ENCODE measurements at regions not wholly inside any gene's neighbourhood (a gene's known extent, or its start where the extent isn't known, plus 50 kb on each side); places are given as distances from the start of the nearest gene placed in this dataset.
A peak's percentile ranks its signal among the peaks of the same experiment; 100 is the strongest.

DNA sequence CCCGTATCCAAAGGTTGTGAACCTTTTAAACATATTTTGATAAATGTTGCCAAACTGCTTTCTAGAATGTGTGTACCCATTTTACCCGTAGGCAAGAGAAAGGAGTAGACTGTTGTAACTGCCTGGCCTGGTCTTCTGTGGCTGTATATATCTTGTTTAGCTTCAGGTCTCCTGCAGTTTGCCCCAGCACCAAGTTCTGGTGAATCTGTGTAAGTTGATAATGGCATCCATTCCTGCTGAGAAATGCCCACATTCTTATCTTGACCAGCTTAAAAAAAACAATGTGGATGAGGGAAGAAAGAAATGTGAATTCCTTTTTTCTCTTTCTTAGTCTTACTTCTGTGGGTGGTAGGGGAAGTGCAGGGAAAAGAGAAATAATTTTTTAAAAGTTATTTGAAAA, 53.3 kb upstream of the TLE3 start:
- no peaks in the 10 kb centered on the region for H3K9me3 ChIP-seq
- intact Hi-C loops (cut with DNase I) = no loop called here
- H3K4me3 ChIP-seq = no peak overlapping the region
- no peak for TF ChIP-seq POLR2A (IDR thresholded peaks at IDR 0.05)
- TF ChIP-seq, protein P1, sequence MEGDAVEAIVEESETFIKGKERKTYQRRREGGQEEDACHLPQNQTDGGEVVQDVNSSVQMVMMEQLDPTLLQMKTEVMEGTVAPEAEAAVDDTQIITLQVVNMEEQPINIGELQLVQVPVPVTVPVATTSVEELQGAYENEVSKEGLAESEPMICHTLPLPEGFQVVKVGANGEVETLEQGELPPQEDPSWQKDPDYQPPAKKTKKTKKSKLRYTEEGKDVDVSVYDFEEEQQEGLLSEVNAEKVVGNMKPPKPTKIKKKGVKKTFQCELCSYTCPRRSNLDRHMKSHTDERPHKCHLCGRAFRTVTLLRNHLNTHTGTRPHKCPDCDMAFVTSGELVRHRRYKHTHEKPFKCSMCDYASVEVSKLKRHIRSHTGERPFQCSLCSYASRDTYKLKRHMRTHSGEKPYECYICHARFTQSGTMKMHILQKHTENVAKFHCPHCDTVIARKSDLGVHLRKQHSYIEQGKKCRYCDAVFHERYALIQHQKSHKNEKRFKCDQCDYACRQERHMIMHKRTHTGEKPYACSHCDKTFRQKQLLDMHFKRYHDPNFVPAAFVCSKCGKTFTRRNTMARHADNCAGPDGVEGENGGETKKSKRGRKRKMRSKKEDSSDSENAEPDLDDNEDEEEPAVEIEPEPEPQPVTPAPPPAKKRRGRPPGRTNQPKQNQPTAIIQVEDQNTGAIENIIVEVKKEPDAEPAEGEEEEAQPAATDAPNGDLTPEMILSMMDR (IDR thresholded peaks at IDR 0.05) = no peak
- H3K36me3 ChIP-seq = no peaks in the 10 kb centered on the region
- no peak for DNase-seq
- ATAC-seq = no peak
- WGBS, 4 donors = 91 to 95% (median 92%) methylated on average over 2 of the region's 2 CpGs
- H3K27me3 ChIP-seq = peaks cover 0 to 7% (median 0%) of the 10 kb centered on the region in 9 donors
- peaks cover 0 to 54% (median 29%) of the 10 kb centered on the region in 12 donors for H3K4me1 ChIP-seq
- peak overlapping the region in 1 of 12 donors; percentile 73 for H3K27ac ChIP-seq

DNA sequence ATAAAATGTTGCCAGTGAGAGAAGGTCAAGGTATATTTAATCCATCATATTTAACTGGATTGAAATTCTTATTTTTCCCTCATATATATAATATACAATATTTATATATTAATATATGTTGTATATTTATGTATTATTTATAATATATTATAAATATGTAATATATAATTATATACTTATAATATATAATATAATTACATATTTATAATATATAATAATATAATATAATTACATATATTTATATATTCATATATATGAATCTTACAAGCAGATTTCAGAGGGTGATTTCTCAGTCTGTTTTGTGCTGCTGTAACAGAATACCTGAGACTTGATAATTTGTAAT, 52.7 kb upstream of the TLE3 start:
- H3K27ac ChIP-seq = no peak overlapping the region
- no peak overlapping the region for H3K4me3 ChIP-seq
- intact Hi-C loops (cut with DNase I) = no loop called here
- no peak for TF ChIP-seq POLR2A (IDR thresholded peaks at IDR 0.05)
- TF ChIP-seq, protein P1 (IDR thresholded peaks at IDR 0.05) = no peak
- no peaks in the 10 kb centered on the region for H3K36me3 ChIP-seq
- H3K9me3 ChIP-seq = no peaks in the 10 kb centered on the region
- H3K4me1 ChIP-seq = peaks cover 0 to 48% (median 24%) of the 10 kb centered on the region in 12 donors
- DNase-seq (no peak), ATAC-seq (no peak)
- H3K27me3 ChIP-seq = peaks cover 0 to 7% (median 0%) of the 10 kb centered on the region in 9 donors

DNA sequence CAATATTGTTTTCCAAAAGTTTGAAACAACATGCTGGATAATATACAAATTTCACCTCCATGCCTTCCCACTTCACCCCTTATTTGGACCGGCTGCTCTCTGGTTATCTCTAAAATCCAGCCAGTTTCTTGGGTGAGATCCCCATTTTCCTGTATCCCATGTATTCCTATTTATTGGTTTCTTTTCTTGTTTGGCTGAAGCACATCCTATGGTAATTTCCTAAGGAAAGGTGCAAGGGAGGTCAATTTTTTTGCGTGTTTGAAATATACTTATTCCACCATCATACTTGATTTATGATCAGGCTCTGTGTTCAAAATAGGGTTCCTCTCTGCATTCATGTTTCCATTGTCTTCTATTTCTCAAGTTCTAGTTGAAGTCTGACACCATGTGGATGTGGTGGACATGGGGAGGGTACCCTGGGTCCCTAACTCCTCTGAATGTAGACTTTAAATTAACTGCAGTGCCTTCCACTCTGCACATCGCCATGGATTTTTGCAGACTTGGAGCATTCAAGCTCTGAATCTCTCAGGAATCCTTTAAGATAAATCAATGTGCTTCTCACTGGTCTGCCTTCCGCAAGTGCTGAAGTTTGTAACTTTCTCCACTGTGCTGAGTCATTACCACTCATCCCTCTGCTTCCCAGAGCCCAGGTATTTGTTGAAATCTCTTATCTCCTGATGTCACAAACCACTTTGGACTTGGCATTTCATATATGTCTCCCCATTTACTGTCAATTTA, 52.1 kb upstream of the TLE3 start:
- Histone ChIP-seq H3K27ac (no peak overlapping the region), H3K4me3 (no peak overlapping the region), H3K9me3 (no peaks in the 10 kb centered on the region), H3K4me1 (peaks cover 0 to 42% (median 21%) of the 10 kb centered on the region in 12 donors), H3K27me3 (peaks cover 0 to 10% (median 0%) of the 10 kb centered on the region in 9 donors), H3K36me3 (no peaks in the 10 kb centered on the region)
- ATAC-seq (no peak), DNase-seq (no peak)
- 84 to 93% (median 88%) methylated on average over 4 of the region's 4 CpGs for WGBS, 4 donors
- no peak for TF ChIP-seq POLR2A (IDR thresholded peaks at IDR 0.05)
- TF ChIP-seq, protein P1 (IDR thresholded peaks at IDR 0.05) = no peak
- intact Hi-C loops (cut with DNase I) = no loop called here

DNA sequence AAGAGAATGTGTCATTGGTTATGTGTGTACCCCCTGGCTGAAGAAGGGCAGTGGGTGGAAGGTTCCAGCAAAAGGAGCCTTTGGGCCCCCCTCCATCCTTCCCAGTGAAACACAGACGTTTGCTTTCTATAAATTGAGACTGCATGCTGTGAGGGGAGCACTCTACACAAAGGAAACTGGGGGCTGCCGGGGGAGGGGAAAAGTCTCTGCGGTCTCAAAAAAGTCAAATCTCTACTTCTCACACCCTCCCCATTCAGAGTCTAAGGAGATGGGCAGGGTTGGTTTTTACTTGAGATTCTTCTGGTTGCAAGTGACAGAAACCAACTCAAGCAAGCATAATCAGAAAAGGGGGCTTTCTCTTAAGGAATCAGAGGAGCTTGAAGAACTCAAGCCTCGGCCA, 50.1 kb upstream of the TLE3 start:
- ATAC-seq = no peak
- intact Hi-C loops (cut with DNase I) = no loop called here

More for the DNA sequence above, 50.1 kb upstream of the TLE3 start:
- no peak for TF ChIP-seq POLR2A (IDR thresholded peaks at IDR 0.05)
- TF ChIP-seq, protein P1 (IDR thresholded peaks at IDR 0.05) = no peak
- no peaks in the 10 kb centered on the region for H3K36me3 ChIP-seq
- no peak overlapping the region for H3K27ac ChIP-seq
- WGBS, 4 donors = 60 to 88% (median 81%) methylated on average over 4 of the region's 4 CpGs
- no peak overlapping the region for H3K4me3 ChIP-seq
- H3K9me3 ChIP-seq = no peaks in the 10 kb centered on the region
- DNase-seq = no peak
- peaks cover 0 to 39% (median 13%) of the 10 kb centered on the region in 12 donors for H3K4me1 ChIP-seq
- peaks cover 0 to 12% (median 0%) of the 10 kb centered on the region in 9 donors for H3K27me3 ChIP-seq

All from heart left ventricle (tissue), 16 donors.